ENCODE measurements at regions not wholly inside any gene's neighbourhood (a gene's known extent, or its start where the extent isn't known, plus 50 kb on each side); places are given as distances from the start of the nearest gene placed in this dataset.

DNA sequence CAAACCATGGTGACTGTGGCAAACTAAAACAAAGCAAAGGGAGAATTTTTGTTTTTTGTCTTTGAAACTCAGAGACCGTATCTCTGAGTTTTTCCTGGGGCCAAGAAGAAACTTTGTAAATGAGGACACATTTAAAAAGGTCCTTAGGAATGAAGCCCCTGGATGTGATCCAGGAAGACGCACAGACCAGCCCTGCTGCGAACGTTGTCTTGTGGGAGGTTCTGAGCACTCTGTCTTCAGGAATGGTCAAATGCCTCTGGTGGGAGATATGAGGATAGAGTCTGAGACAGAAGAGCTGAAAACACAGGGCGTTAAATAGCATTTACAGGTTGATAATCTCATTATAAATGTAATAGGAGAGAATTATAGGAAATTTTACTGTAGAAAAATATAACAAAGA is 893.5 kb upstream of the KLHL29 start:
- H3K27ac Mint-ChIP-seq: no peak overlapping the region
- DNase-seq (ENCODE audit: low spot score in 2 of 2) (no peak), ATAC-seq (no peak)
- H3K36me3 Mint-ChIP-seq: no peaks in the 10 kb centered on the region
- peaks cover 10 to 33% of the 10 kb centered on the region in 2 donors for H3K9me3 Mint-ChIP-seq

GRCh38 chr2:22494156-22494555 is 890.8 kb upstream of the KLHL29 start:
- peaks cover 18 to 38% of the 10 kb centered on the region in 2 donors for H3K9me3 Mint-ChIP-seq
- DNase-seq (ENCODE audit: low spot score in 2 of 2) (no peak), ATAC-seq (no peak)
- no peak overlapping the region for H3K27ac Mint-ChIP-seq
- peaks cover 0 to 4% of the 10 kb centered on the region in 2 donors for H3K36me3 Mint-ChIP-seq

DNA sequence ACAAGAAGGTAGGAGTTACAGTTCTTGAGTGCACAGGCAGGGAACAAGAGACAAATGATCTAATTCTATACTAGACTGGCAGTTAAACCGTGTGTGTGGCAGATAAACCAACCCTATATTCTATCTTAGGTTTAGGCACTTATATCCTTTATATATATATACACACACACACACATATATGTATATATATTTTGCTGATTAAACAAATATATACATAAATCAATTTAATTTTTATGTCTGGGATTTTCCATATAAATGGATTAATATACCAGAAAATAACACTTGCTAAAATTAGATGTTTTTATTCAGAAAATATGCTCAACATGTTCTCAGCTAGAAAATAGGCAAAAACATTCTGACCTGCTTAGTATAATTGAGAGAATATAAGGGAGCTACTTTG is 887.9 kb upstream of the KLHL29 start:
- Mint-ChIP-seq H3K27ac (no peak overlapping the region), H3K36me3 (peaks cover 0 to 6% of the 10 kb centered on the region in 2 donors), H3K9me3 (peaks cover 25 to 46% of the 10 kb centered on the region in 2 donors)
- no peak for ATAC-seq
- no peak for DNase-seq (ENCODE audit: low spot score in 2 of 2)

- no peak overlapping the region for H3K27ac Mint-ChIP-seq
- no peak for ATAC-seq
- DNase-seq (ENCODE audit: low spot score in 2 of 2): no peak
- H3K9me3 Mint-ChIP-seq: peaks cover 19 to 39% of the 10 kb centered on the region in 2 donors
- peaks cover 0 to 6% of the 10 kb centered on the region in 2 donors for H3K36me3 Mint-ChIP-seq
These were observed 887.2 kb upstream of the KLHL29 start for GRCh38 chr2:22497789-22498188.

DNA sequence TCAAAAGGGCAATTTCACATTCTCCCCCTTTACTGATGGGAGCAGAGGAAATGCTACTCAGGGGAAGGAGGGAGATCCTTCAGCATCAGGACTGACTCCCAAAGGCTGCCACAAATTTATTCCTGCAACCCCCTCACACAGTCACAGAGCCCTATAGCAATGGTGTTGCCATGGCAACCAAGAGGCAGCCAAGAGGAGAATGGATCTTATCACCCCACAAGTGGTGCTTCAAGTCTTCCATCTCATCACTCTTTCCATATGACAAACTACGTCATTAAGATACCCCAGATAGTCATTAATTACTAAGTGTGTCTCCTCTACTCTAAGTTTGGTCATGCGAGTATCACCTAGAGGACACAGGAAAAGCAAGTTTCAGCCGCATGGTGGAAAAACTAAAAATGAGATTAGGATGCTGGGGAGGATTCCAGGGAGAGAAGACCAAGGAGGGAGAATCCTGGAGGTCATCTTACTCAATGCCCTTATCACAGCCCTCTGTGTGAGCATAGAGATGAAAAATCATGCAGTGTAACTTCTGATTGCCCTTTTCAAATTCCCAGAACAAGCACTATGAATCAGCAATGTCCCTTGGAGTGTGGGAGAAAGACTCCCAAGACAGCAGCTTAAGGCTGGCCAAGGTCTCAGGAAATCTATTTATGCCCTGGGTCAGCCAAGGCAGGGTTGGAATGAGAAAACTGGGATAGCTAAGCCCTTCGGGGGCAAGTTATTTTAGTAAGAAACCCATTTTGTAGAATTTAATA is 885.7 kb upstream of the KLHL29 start:
- H3K36me3 Mint-ChIP-seq: peaks cover 0 to 6% of the 10 kb centered on the region in 2 donors
- DNase-seq (ENCODE audit: low spot score in 2 of 2) (no peak), ATAC-seq (no peak)
- H3K9me3 Mint-ChIP-seq: peaks cover 16 to 36% of the 10 kb centered on the region in 2 donors
- H3K27ac Mint-ChIP-seq: no peak overlapping the region

- H3K9me3 Mint-ChIP-seq: peaks cover 16 to 32% of the 10 kb centered on the region in 2 donors
- ATAC-seq: no peak
- H3K27ac Mint-ChIP-seq: no peak overlapping the region
These were observed 884.4 kb upstream of the KLHL29 start for GRCh38 chr2:22500555-22500935.

GRCh38 chr2:22501851-22502250 is 883.1 kb upstream of the KLHL29 start:
- Mint-ChIP-seq H3K9me3 (peaks cover 16 to 29% of the 10 kb centered on the region in 2 donors), H3K27ac (no peak overlapping the region), H3K36me3 (peaks cover 0 to 6% of the 10 kb centered on the region in 2 donors)
- no peak for ATAC-seq
- DNase-seq (ENCODE audit: low spot score in 2 of 2): no peak

More at GRCh38 chr2:22500555-22500935, 884.4 kb upstream of the KLHL29 start:
- H3K36me3 Mint-ChIP-seq: peaks cover 0 to 6% of the 10 kb centered on the region in 2 donors
- no peak for DNase-seq (ENCODE audit: low spot score in 2 of 2)

- no peak overlapping the region for H3K27ac Mint-ChIP-seq
- DNase-seq (ENCODE audit: low spot score in 2 of 2) (no peak), ATAC-seq (no peak)
- H3K9me3 Mint-ChIP-seq: peaks cover 6 to 20% of the 10 kb centered on the region in 2 donors
- H3K36me3 Mint-ChIP-seq: no peaks in the 10 kb centered on the region
These were observed 871.4 kb upstream of the KLHL29 start for GRCh38 chr2:22513563-22513962.

- no peaks in the 10 kb centered on the region for H3K36me3 Mint-ChIP-seq
- H3K9me3 Mint-ChIP-seq: peaks cover 12 to 18% of the 10 kb centered on the region in 2 donors
- ATAC-seq (no peak), DNase-seq (ENCODE audit: low spot score in 2 of 2) (no peak)
- H3K27ac Mint-ChIP-seq: no peak overlapping the region
These were observed 867.8 kb upstream of the KLHL29 start for GRCh38 chr2:22517141-22517540.

DNA sequence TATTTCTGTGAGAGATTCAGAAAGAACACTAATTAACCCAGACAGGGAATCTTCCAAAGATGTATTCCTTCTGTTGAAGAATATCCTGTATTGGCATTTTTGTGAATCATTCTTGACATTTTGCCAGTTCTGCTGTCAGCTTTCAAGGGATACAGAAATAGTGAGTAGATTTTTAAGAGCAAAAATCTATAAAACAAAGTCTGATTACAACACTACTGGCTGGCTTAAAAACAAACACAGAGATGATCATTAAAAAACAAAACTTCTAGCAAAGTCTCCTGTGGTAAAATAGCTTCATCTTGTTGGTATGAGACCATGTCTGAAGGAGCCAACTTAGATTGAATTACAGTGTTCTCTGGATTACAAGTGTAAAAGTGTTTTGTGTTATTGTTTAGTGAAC is 866.3 kb upstream of the KLHL29 start:
- no peaks in the 10 kb centered on the region for H3K36me3 Mint-ChIP-seq

GRCh38 chr2:22520369-22521288 is 864.4 kb upstream of the KLHL29 start:
- ATAC-seq (no peak), DNase-seq (ENCODE audit: low spot score in 2 of 2) (no peak)
- no peak overlapping the region for H3K27ac Mint-ChIP-seq
- H3K36me3 Mint-ChIP-seq: no peaks in the 10 kb centered on the region
- peaks cover 5 to 11% of the 10 kb centered on the region in 2 donors for H3K9me3 Mint-ChIP-seq

More for the DNA sequence above, 866.3 kb upstream of the KLHL29 start:
- no peak for DNase-seq (ENCODE audit: low spot score in 2 of 2)
- H3K9me3 Mint-ChIP-seq: peaks cover 12 to 14% of the 10 kb centered on the region in 2 donors
- no peak overlapping the region for H3K27ac Mint-ChIP-seq
- ATAC-seq: no peak

- ATAC-seq: no peak
- Mint-ChIP-seq H3K27ac (no peak overlapping the region), H3K36me3 (no peaks in the 10 kb centered on the region), H3K9me3 (peaks cover 5 to 8% of the 10 kb centered on the region in 2 donors)
- no peak for DNase-seq (ENCODE audit: low spot score in 2 of 2)
These were observed 863.4 kb upstream of the KLHL29 start for GRCh38 chr2:22521620-22522019.

DNA sequence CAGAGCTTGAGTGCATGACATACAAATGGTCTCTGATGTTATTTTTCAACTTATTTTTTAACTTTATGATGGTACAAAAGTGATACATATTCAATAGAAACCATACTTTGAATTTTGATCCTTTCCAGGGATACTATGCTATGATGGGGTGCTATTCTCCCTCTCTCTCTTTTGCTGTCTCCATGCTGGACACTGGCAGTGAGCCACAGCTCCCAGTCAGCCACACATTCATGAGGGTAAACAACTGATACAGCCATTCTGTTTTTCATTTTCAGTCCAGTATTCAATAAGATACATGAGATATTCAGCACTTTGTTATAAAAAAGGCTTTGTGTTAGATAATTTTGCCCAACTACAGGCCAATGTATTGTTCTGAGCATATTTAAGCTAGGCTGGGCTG is 859.3 kb upstream of the KLHL29 start:
- H3K9me3 Mint-ChIP-seq: peaks cover under 1 to 13% of the 10 kb centered on the region in 2 donors
- H3K27ac Mint-ChIP-seq: no peak overlapping the region
- no peaks in the 10 kb centered on the region for H3K36me3 Mint-ChIP-seq
- DNase-seq (ENCODE audit: low spot score in 2 of 2): no peak
- ATAC-seq: no peak

DNA sequence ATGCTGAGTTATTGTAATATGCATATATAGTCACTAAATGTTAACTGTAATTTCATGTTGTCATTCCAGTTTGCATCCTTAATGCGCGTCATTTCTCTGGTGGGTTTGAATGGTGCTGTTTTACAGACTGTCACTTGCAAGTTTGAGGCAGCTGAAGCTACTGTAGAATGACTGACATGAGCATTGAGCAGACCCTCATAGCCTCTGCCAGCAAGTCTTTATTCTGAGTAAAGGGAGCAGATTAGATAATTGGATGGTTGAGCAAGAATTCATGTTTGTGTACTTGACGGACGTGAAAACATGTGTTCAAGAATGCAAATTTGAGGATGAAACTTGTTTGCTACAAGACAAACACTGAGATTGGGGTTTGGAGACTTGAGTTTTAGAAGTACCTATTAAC is 854.8 kb upstream of the KLHL29 start:
- no peak overlapping the region for H3K27ac Mint-ChIP-seq
- ATAC-seq (no peak), DNase-seq (ENCODE audit: low spot score in 2 of 2) (no peak)
- no peaks in the 10 kb centered on the region for H3K36me3 Mint-ChIP-seq
- H3K9me3 Mint-ChIP-seq: peaks cover 4 to 21% of the 10 kb centered on the region in 2 donors

GRCh38 chr2:22536133-22536532 is 848.8 kb upstream of the KLHL29 start:
- Mint-ChIP-seq H3K9me3 (peaks cover 8 to 14% of the 10 kb centered on the region in 2 donors), H3K36me3 (no peaks in the 10 kb centered on the region)

GRCh38 chr2:22554453-22554852 is 830.5 kb upstream of the KLHL29 start:
- no peaks in the 10 kb centered on the region for H3K36me3 Mint-ChIP-seq
- DNase-seq (ENCODE audit: low spot score in 2 of 2): no peak
- peaks cover 7 to 17% of the 10 kb centered on the region in 2 donors for H3K9me3 Mint-ChIP-seq
- no peak overlapping the region for H3K27ac Mint-ChIP-seq
- ATAC-seq: no peak

More at GRCh38 chr2:22536133-22536532, 848.8 kb upstream of the KLHL29 start:
- no peak for DNase-seq (ENCODE audit: low spot score in 2 of 2)
- H3K27ac Mint-ChIP-seq: no peak overlapping the region
- no peak for ATAC-seq

GRCh38 chr2:22557406-22557805 is 827.6 kb upstream of the KLHL29 start:
- no peak overlapping the region for H3K27ac Mint-ChIP-seq
- no peak for ATAC-seq
- no peak for DNase-seq (ENCODE audit: low spot score in 2 of 2)
- H3K36me3 Mint-ChIP-seq: no peaks in the 10 kb centered on the region
- peaks cover 4 to 7% of the 10 kb centered on the region in 2 donors for H3K9me3 Mint-ChIP-seq

Data from activated naive CD4-positive, alpha-beta T cell treated with anti-CD3 and anti-CD28 coated beads, Interleukin-2, amount 50 U/mL, for 72 hours (primary cell).